Type B pancreatic cell (in vitro differentiated cells): ENCODE measurements at regions not wholly inside any gene's neighbourhood (a gene's known extent, or its start where the extent isn't known, plus 50 kb on each side); places are given as distances from the start of the nearest gene placed in this dataset.

ENCODE experiments used
- DNase-seq: peaks from one replicate; pipeline ENCODE4 v3.0.0; 2021; ENCODE audit warnings: mixed read lengths; ENCODE audit not compliant: unreplicated experiment; ENCODE audit errors: extremely low spot score
- H3K27ac Mint-ChIP-seq: 2 replicates; pipeline ENCODE4 v1.8.0; 2021; ENCODE audit warnings: mild to moderate bottlenecking, mixed read lengths
- H3K27me3 Mint-ChIP-seq: 2 replicates; pipeline ENCODE4 v1.8.0; 2021; ENCODE audit warnings: mixed read lengths
- H3K36me3 Mint-ChIP-seq: 2 replicates; pipeline ENCODE4 v1.8.0; 2021; ENCODE audit warnings: mixed read lengths
- H3K4me1 Mint-ChIP-seq: one replicate; pipeline ENCODE4 v1.8.0; 2021; ENCODE audit warnings: mixed read lengths; ENCODE audit not compliant: unreplicated experiment
- H3K4me3 Mint-ChIP-seq: 2 replicates; pipeline ENCODE4 v1.8.0; 2021; ENCODE audit warnings: mild to moderate bottlenecking, mixed read lengths
- H3K9me3 Mint-ChIP-seq: 2 replicates; pipeline ENCODE4 v1.8.0; 2021; ENCODE audit warnings: mixed read lengths
- CTCF ChIP-seq: fragments of 200-600 bp; sonication (generic); conservative IDR thresholded peaks from 2 replicates; pipeline ENCODE4 v1.5.0; 2021; ENCODE audit warnings: antibody characterized with exemption, mild to moderate bottlenecking

- H3K4me1 Mint-ChIP-seq, result no peaks in the 10 kb centered on the region
- no peaks in the 10 kb centered on the region for H3K9me3 Mint-ChIP-seq
- H3K36me3 Mint-ChIP-seq, result no peaks in the 10 kb centered on the region
- H3K27me3 Mint-ChIP-seq, result peaks cover 3% of the 10 kb centered on the region
- no peak for TF ChIP-seq CTCF
- DNase-seq, result no peak
- no peak overlapping the region for H3K4me3 Mint-ChIP-seq
- no peak overlapping the region for H3K27ac Mint-ChIP-seq
Observed at GRCh38 chr6:163808231-163808630, 393.7 kb downstream of the QKI start.

GRCh38 chr6:163806755-163807499, 392.4 kb downstream of the QKI start:
- no peak overlapping the region for H3K4me3 Mint-ChIP-seq
- no peaks in the 10 kb centered on the region for H3K36me3 Mint-ChIP-seq
- H3K9me3 Mint-ChIP-seq, result no peaks in the 10 kb centered on the region
- no peak for DNase-seq
- H3K4me1 Mint-ChIP-seq, result no peaks in the 10 kb centered on the region
- peaks cover 3% of the 10 kb centered on the region for H3K27me3 Mint-ChIP-seq
- H3K27ac Mint-ChIP-seq, result no peak overlapping the region
- no peak for TF ChIP-seq CTCF

- no peaks in the 10 kb centered on the region for H3K36me3 Mint-ChIP-seq
- H3K27ac Mint-ChIP-seq, result no peak overlapping the region
- H3K9me3 Mint-ChIP-seq, result no peaks in the 10 kb centered on the region
- DNase-seq, result no peak
- no peaks in the 10 kb centered on the region for H3K4me1 Mint-ChIP-seq
- no peak overlapping the region for H3K4me3 Mint-ChIP-seq
- peaks cover 3% of the 10 kb centered on the region for H3K27me3 Mint-ChIP-seq
- TF ChIP-seq CTCF, result no peak
Observed at GRCh38 chr6:163804991-163805390, 390.5 kb downstream of the QKI start.

GRCh38 chr6:163802267-163802666, 387.7 kb downstream of the QKI start:
- H3K4me3 Mint-ChIP-seq, result no peak overlapping the region
- TF ChIP-seq CTCF, result no peak
- H3K36me3 Mint-ChIP-seq, result no peaks in the 10 kb centered on the region
- H3K27me3 Mint-ChIP-seq, result peaks cover 3% of the 10 kb centered on the region
- no peak for DNase-seq
- H3K4me1 Mint-ChIP-seq, result no peaks in the 10 kb centered on the region
- no peaks in the 10 kb centered on the region for H3K9me3 Mint-ChIP-seq
- no peak overlapping the region for H3K27ac Mint-ChIP-seq

GRCh38 chr6:163797296-163797845, 382.9 kb downstream of the QKI start:
- H3K27me3 Mint-ChIP-seq, result no peaks in the 10 kb centered on the region
- no peak for DNase-seq
- TF ChIP-seq CTCF, result no peak
- H3K4me1 Mint-ChIP-seq, result no peaks in the 10 kb centered on the region
- no peak overlapping the region for H3K4me3 Mint-ChIP-seq
- H3K27ac Mint-ChIP-seq, result no peak overlapping the region
- H3K9me3 Mint-ChIP-seq, result no peaks in the 10 kb centered on the region
- no peaks in the 10 kb centered on the region for H3K36me3 Mint-ChIP-seq
